ENCODE measurements at regions not wholly inside any gene's neighbourhood (a gene's known extent, or its start where the extent isn't known, plus 50 kb on each side); places are given as distances from the start of the nearest gene placed in this dataset.

DNA sequence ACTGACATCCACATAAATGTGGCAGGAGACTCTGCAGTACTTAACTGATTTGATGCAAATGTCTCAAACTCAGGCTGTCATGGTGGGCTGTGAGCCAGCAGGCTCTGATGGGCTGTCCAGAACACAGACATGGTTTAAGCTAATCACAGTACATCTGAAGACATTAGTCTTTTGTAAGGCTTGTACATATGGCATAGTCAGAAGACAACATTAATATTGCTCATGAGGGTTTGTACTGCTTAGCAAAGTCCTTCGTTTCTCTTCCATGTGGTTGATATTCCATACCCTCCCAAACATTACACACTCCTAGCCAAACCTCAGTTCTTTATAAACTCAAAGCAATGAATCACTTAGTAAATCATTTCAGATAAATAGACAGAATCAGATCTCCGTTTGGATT, 330.6 kb downstream of the RND3 start:
- TF ChIP-seq, protein P1, sequence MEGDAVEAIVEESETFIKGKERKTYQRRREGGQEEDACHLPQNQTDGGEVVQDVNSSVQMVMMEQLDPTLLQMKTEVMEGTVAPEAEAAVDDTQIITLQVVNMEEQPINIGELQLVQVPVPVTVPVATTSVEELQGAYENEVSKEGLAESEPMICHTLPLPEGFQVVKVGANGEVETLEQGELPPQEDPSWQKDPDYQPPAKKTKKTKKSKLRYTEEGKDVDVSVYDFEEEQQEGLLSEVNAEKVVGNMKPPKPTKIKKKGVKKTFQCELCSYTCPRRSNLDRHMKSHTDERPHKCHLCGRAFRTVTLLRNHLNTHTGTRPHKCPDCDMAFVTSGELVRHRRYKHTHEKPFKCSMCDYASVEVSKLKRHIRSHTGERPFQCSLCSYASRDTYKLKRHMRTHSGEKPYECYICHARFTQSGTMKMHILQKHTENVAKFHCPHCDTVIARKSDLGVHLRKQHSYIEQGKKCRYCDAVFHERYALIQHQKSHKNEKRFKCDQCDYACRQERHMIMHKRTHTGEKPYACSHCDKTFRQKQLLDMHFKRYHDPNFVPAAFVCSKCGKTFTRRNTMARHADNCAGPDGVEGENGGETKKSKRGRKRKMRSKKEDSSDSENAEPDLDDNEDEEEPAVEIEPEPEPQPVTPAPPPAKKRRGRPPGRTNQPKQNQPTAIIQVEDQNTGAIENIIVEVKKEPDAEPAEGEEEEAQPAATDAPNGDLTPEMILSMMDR (IDR thresholded peaks at IDR 0.05 in 2 of 3, conservative IDR thresholded peaks at IDR 0.05 in 1 of 3; ENCODE audit: insufficient read depth in 2 of 3, low read depth in 1 of 3, low read length in 3 of 3), result no peak
- TF ChIP-seq, protein P2, sequence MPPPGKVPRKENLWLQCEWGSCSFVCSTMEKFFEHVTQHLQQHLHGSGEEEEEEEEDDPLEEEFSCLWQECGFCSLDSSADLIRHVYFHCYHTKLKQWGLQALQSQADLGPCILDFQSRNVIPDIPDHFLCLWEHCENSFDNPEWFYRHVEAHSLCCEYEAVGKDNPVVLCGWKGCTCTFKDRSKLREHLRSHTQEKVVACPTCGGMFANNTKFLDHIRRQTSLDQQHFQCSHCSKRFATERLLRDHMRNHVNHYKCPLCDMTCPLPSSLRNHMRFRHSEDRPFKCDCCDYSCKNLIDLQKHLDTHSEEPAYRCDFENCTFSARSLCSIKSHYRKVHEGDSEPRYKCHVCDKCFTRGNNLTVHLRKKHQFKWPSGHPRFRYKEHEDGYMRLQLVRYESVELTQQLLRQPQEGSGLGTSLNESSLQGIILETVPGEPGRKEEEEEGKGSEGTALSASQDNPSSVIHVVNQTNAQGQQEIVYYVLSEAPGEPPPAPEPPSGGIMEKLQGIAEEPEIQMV (tag; conservative IDR thresholded peaks at IDR 0.05; ENCODE audit: low read depth), result no peak
- no peak for TF ChIP-seq ZFP36 (IDR thresholded peaks at IDR 0.05; ENCODE audit: low read depth, low read length, partially characterized antibody)

Measured in K562 (cell line).